Calu3 (cell line): ENCODE measurements at regions not wholly inside any gene's neighbourhood (a gene's known extent, or its start where the extent isn't known, plus 50 kb on each side); places are given as distances from the start of the nearest gene placed in this dataset.
A peak's percentile ranks its signal among the peaks of the same experiment; 100 is the strongest.

Experiments used
- BruUV-seq: library from RNA; stranded (reverse); fragments of 400-500 nt; replicated peaks from 2 replicates; lab custom pipeline; 2021; lab: Mats Ljungman, UMichigan
- CTCF ChIA-PET: fragments of 300-600 bp; sonication (Branson Sonifier 250); formaldehyde crosslinking; loops from one replicate; lab custom pipeline; 2022; ENCODE audit warnings: antibody characterized with exemption; lab: Charles Lee
- DNase-seq: peaks from one replicate; pipeline ENCODE4 v3.0.0; 2022
- H3K27ac Mint-ChIP-seq: one replicate; pipeline ENCODE4 v1.8.0; 2022; ENCODE audit warnings: mixed read lengths; ENCODE audit not compliant: unreplicated experiment
- H3K27me3 Mint-ChIP-seq: one replicate; pipeline ENCODE4 v1.8.0; 2022; ENCODE audit warnings: mixed read lengths; ENCODE audit not compliant: unreplicated experiment
- H3K36me3 Mint-ChIP-seq: one replicate; pipeline ENCODE4 v1.8.0; 2022; ENCODE audit warnings: mild to moderate bottlenecking, moderate library complexity, mixed read lengths; ENCODE audit not compliant: insufficient read depth, unreplicated experiment
- H3K4me1 Mint-ChIP-seq: one replicate; pipeline ENCODE4 v1.8.0; 2022; ENCODE audit warnings: mild to moderate bottlenecking, low read depth, mixed read lengths; ENCODE audit not compliant: unreplicated experiment
- H3K4me3 Mint-ChIP-seq: one replicate; pipeline ENCODE4 v1.8.0; 2022; ENCODE audit warnings: mild to moderate bottlenecking, low read depth, moderate library complexity, mixed read lengths; ENCODE audit not compliant: unreplicated experiment
- H3K9me3 Mint-ChIP-seq: one replicate; pipeline ENCODE4 v1.8.0; 2022; ENCODE audit warnings: low read depth, mixed read lengths; ENCODE audit not compliant: unreplicated experiment
- CTCF ChIP-seq: fragments of 200-600 bp; IDR thresholded peaks from one replicate; pipeline ENCODE4 v1.8.0; 2022; ENCODE audit warnings: antibody characterized with exemption; ENCODE audit not compliant: unreplicated experiment
- intact Hi-C: fragments of 100-400 bp; cut with micrococcal nuclease; formaldehyde crosslinking; loops from one replicate; pipeline ENCODE4 v1.10.0; 2022; ENCODE audit not compliant: unreplicated experiment

- no peak for DNase-seq
- intact Hi-C loops, result no loop called here
- H3K9me3 Mint-ChIP-seq, result no peaks in the 10 kb centered on the region
- H3K4me1 Mint-ChIP-seq, result no peaks in the 10 kb centered on the region
- no peaks in the 10 kb centered on the region for H3K27me3 Mint-ChIP-seq
- CTCF ChIA-PET, result no interaction called here
- H3K36me3 Mint-ChIP-seq, result no peaks in the 10 kb centered on the region
- peak overlapping the region; percentile 36 for H3K27ac Mint-ChIP-seq
- BruUV-seq, result no TSS peak
- no peak for TF ChIP-seq CTCF
- no peak overlapping the region for H3K4me3 Mint-ChIP-seq
These were observed 848.6 kb upstream of the PABPC4L start for GRCh38 chr4:135050086-135050717.

- H3K27me3 Mint-ChIP-seq, result no peaks in the 10 kb centered on the region
- intact Hi-C loops, result no loop called here
These were observed 831.1 kb upstream of the PABPC4L start for GRCh38 chr4:135032670-135033069.

GRCh38 chr4:135015771-135016170 lies 814.2 kb upstream of the PABPC4L start:
- no peaks in the 10 kb centered on the region for H3K36me3 Mint-ChIP-seq
- intact Hi-C loops, result no loop called here
- no peaks in the 10 kb centered on the region for H3K27me3 Mint-ChIP-seq
- no peak overlapping the region for H3K4me3 Mint-ChIP-seq
- H3K4me1 Mint-ChIP-seq, result no peaks in the 10 kb centered on the region
- BruUV-seq, result no TSS peak
- no peak for DNase-seq
- H3K27ac Mint-ChIP-seq, result no peak overlapping the region
- CTCF ChIA-PET, result no interaction called here
- no peaks in the 10 kb centered on the region for H3K9me3 Mint-ChIP-seq
- no peak for TF ChIP-seq CTCF

More at GRCh38 chr4:135032670-135033069, 831.1 kb upstream of the PABPC4L start:
- no TSS peak for BruUV-seq
- Mint-ChIP-seq H3K36me3 (no peaks in the 10 kb centered on the region), H3K4me3 (no peak overlapping the region), H3K9me3 (no peaks in the 10 kb centered on the region), H3K4me1 (no peaks in the 10 kb centered on the region), H3K27ac (no peak overlapping the region)
- no peak for DNase-seq
- CTCF ChIA-PET, result no interaction called here
- no peak for TF ChIP-seq CTCF

GRCh38 chr4:135007400-135007799 lies 805.8 kb upstream of the PABPC4L start:
- no peak for DNase-seq
- intact Hi-C loops, result no loop called here
- no peaks in the 10 kb centered on the region for H3K4me1 Mint-ChIP-seq
- H3K36me3 Mint-ChIP-seq, result no peaks in the 10 kb centered on the region
- no peak for TF ChIP-seq CTCF
- no peaks in the 10 kb centered on the region for H3K9me3 Mint-ChIP-seq
- CTCF ChIA-PET, result no interaction called here
- no peaks in the 10 kb centered on the region for H3K27me3 Mint-ChIP-seq
- H3K27ac Mint-ChIP-seq, result no peak overlapping the region
- BruUV-seq, result no TSS peak
- H3K4me3 Mint-ChIP-seq, result no peak overlapping the region
